GM23338 (cell line): ENCODE measurements at regions not wholly inside any gene's neighbourhood (a gene's known extent, or its start where the extent isn't known, plus 50 kb on each side); places are given as distances from the start of the nearest gene placed in this dataset.

Experiments used
- ATAC-seq: fragments of 200-7000 bp; cut with Tn5 transposase; 3 replicates; pipeline ENCODE4 v1.9.1; 2020
- DNase-seq: peaks from one replicate; pipeline ENCODE4 v3.0.0-alpha.2; 2015; ENCODE audit warnings: low spot score
- H2AFZ ChIP-seq: fragments of 200-600 bp; sonication (generic); 2 replicates; pipeline ENCODE4 v1.8.0; 2016; ENCODE audit warnings: antibody characterized with exemption, mild to moderate bottlenecking, moderate library complexity
- H3F3A ChIP-seq: fragments of 200-600 bp; sonication (generic); replicated peaks from 2 replicates; pipeline ENCODE4 v1.8.0; 2017; ENCODE audit warnings: antibody characterized with exemption, mixed run types, low read depth
- H3K27ac ChIP-seq: fragments of 200-600 bp; sonication (generic); 2 replicates; pipeline ENCODE4 v1.6.1; 2016; ENCODE audit warnings: low read depth
- H3K27me3 ChIP-seq: fragments of 200-600 bp; sonication (generic); 2 replicates; pipeline ENCODE4 v1.8.0; 2016; ENCODE audit warnings: mild to moderate bottlenecking, mixed run types, moderate library complexity; ENCODE audit not compliant: insufficient read depth
- H3K36me3 ChIP-seq: fragments of 200-600 bp; sonication (generic); 2 replicates; pipeline ENCODE4 v1.8.0; 2016; ENCODE audit warnings: mild to moderate bottlenecking; ENCODE audit not compliant: insufficient read depth
- H3K4me1 ChIP-seq: fragments of 200-600 bp; sonication (generic); 2 replicates; pipeline ENCODE4 v1.8.0; 2016; ENCODE audit warnings: mild to moderate bottlenecking, moderate library complexity; ENCODE audit not compliant: insufficient read depth
- H3K4me2 ChIP-seq: fragments of 200-600 bp; sonication (generic); 2 replicates; pipeline ENCODE4 v1.7.1; 2017; ENCODE audit warnings: mixed run types
- H3K4me3 ChIP-seq: fragments of 200-600 bp; sonication (generic); 2 replicates; pipeline ENCODE4 v1.6.1; 2016; ENCODE audit warnings: mixed run types
- H3K79me2 ChIP-seq: fragments of 200-600 bp; sonication (generic); replicated peaks from 2 replicates; pipeline ENCODE4 v1.8.0; 2017; ENCODE audit warnings: mild to moderate bottlenecking; ENCODE audit not compliant: insufficient read depth
- H3K9me2 ChIP-seq: fragments of 200-600 bp; sonication (generic); 2 replicates; pipeline ENCODE4 v1.8.0; 2017; ENCODE audit not compliant: insufficient read depth
- H4K20me1 ChIP-seq: fragments of 200-600 bp; sonication (generic); replicated peaks from 2 replicates; pipeline ENCODE4 v1.8.0; 2017; ENCODE audit warnings: mild to moderate bottlenecking; ENCODE audit not compliant: insufficient read depth
- H3K27ac Mint-ChIP-seq: 2 replicates; pipeline ENCODE4 v1.8.0; 2020; ENCODE audit warnings: inconsistent platforms, mild to moderate bottlenecking, moderate library complexity, mixed read lengths
- H3K27me3 Mint-ChIP-seq: 3 replicates; pipeline ENCODE4 v1.8.0; 2022; ENCODE audit warnings: low read depth, mild to moderate bottlenecking, moderate library complexity, mixed read lengths, inconsistent platforms; ENCODE audit not compliant: insufficient read depth, poor library complexity
- H3K36me3 Mint-ChIP-seq: 3 replicates; pipeline ENCODE4 v1.8.0; 2021; ENCODE audit warnings: low read depth, mild to moderate bottlenecking, inconsistent platforms, moderate library complexity, mixed read lengths
- H3K4me1 Mint-ChIP-seq: 3 replicates; pipeline ENCODE4 v1.8.0; 2020; ENCODE audit warnings: mild to moderate bottlenecking, inconsistent platforms, mixed read lengths
- H3K4me3 Mint-ChIP-seq: 3 replicates; pipeline ENCODE4 v1.8.0; 2021; ENCODE audit warnings: moderate library complexity, mild to moderate bottlenecking, inconsistent platforms, mixed read lengths
- H3K9me3 Mint-ChIP-seq: 3 replicates; pipeline ENCODE4 v1.8.0; 2020; ENCODE audit warnings: moderate library complexity, mild to moderate bottlenecking, inconsistent platforms, mixed read lengths
- CREB1 ChIP-seq: fragments of 250-450 bp; sonication (Bioruptor Pico); IDR thresholded peaks from 2 replicates; pipeline ENCODE4 v1.5.0; 2020; ENCODE audit warnings: low read depth, mild to moderate bottlenecking, moderate library complexity
- CTCF ChIP-seq, 2 experiments: fragments of 200-600 bp in 1 of 2; sonication (generic) in 1 of 2; conservative IDR thresholded peaks; 2 replicates each; pipeline versions ENCODE4 v1.5.1 to v1.6.1; 2016 to 2017; ENCODE audit warnings: antibody characterized with exemption in 2 of 2, low read depth in 2 of 2, mild to moderate bottlenecking in 2 of 2, moderate library complexity in 1 of 2
- ETS1 ChIP-seq: IDR thresholded peaks from 2 replicates; pipeline ENCODE4 v1.6.1; 2016; ENCODE audit warnings: antibody characterized with exemption
- EZH2 ChIP-seq: fragments of 200-600 bp; sonication (generic); IDR thresholded peaks from one replicate; pipeline ENCODE4 v1.8.0; 2017; ENCODE audit warnings: antibody characterized with exemption, mild to moderate bottlenecking, low read depth; ENCODE audit not compliant: unreplicated experiment
- EZH2phosphoT487 ChIP-seq: fragments of 200-600 bp; sonication (generic); IDR thresholded peaks from one replicate; pipeline ENCODE4 v1.8.1; 2018; ENCODE audit warnings: antibody characterized with exemption; ENCODE audit not compliant: unreplicated experiment
- JUNB ChIP-seq: IDR thresholded peaks from one replicate; pipeline ENCODE4 v1.6.1; 2016; ENCODE audit warnings: antibody characterized with exemption; ENCODE audit not compliant: unreplicated experiment
- NANOG ChIP-seq: IDR thresholded peaks from 2 replicates; pipeline ENCODE4 v1.6.1; 2016; ENCODE audit warnings: antibody characterized with exemption, borderline replicate concordance
- POLR2AphosphoS5 ChIP-seq: IDR thresholded peaks from 2 replicates; pipeline ENCODE4 v1.6.1; 2016; ENCODE audit warnings: antibody characterized with exemption, low read depth
- REST ChIP-seq: IDR thresholded peaks from one replicate; pipeline ENCODE4 v1.6.1; 2018; ENCODE audit warnings: antibody characterized with exemption; ENCODE audit not compliant: unreplicated experiment
- STAT1 ChIP-seq: IDR thresholded peaks from one replicate; pipeline ENCODE4 v1.6.1; 2016; ENCODE audit warnings: antibody characterized with exemption; ENCODE audit not compliant: unreplicated experiment
- ZNF114 ChIP-seq: fragments of 250-450 bp; sonication (Bioruptor Pico); IDR thresholded peaks from 2 replicates; pipeline ENCODE4 v1.5.0; 2020; ENCODE audit warnings: mild to moderate bottlenecking, moderate library complexity
- ZNF331 ChIP-seq: fragments of 250-450 bp; sonication (Bioruptor Pico); IDR thresholded peaks from 2 replicates; pipeline ENCODE4 v1.5.0; 2020; ENCODE audit warnings: low read depth, mild to moderate bottlenecking, moderate library complexity

GRCh38 chr12:131315601-131316000 is 361.9 kb downstream of the ADGRD1 start:
- no peak overlapping the region for H3K4me2 ChIP-seq
- H3K36me3 Mint-ChIP-seq: peaks cover 25% of the 10 kb centered on the region
- H3K4me3 Mint-ChIP-seq: no peak overlapping the region
- H3F3A ChIP-seq: no peaks in the 10 kb centered on the region
- H3K36me3 ChIP-seq: no peaks in the 10 kb centered on the region; the same call in 1 of the 2 replicates
- peaks cover 17% of the 10 kb centered on the region for H3K4me1 Mint-ChIP-seq
- no peaks in the 10 kb centered on the region for H3K27me3 ChIP-seq
- peaks cover 5% of the 10 kb centered on the region for H3K4me1 ChIP-seq
- H3K79me2 ChIP-seq: no peaks in the 10 kb centered on the region
- no peak overlapping the region for H3K27ac Mint-ChIP-seq
- no peak overlapping the region for H3K27ac ChIP-seq
- no peak overlapping the region for H2AFZ ChIP-seq
- no peak for ATAC-seq
- no peak overlapping the region for H3K4me3 ChIP-seq
- peaks cover 8% of the 10 kb centered on the region; the same call in 1 of the 2 replicates for H3K9me2 ChIP-seq
- DNase-seq: no peak
- TF ChIP-seq ETS1 (no peak), CTCF (conservative IDR thresholded peaks at IDR 0.05; ENCODE audit: low read depth in 2 of 2) (peak; percentile 12 to 50; a peak in 2 of 4 replicates)
- H4K20me1 ChIP-seq: no peaks in the 10 kb centered on the region
- peaks cover 61% of the 10 kb centered on the region for H3K9me3 Mint-ChIP-seq
- peaks cover 5% of the 10 kb centered on the region for H3K27me3 Mint-ChIP-seq

- Mint-ChIP-seq H3K4me1 (peaks cover 15% of the 10 kb centered on the region), H3K36me3 (peaks cover 25% of the 10 kb centered on the region), H3K4me3 (no peak overlapping the region), H3K27ac (no peak overlapping the region), H3K27me3 (peaks cover 5% of the 10 kb centered on the region), H3K9me3 (peaks cover 64% of the 10 kb centered on the region)
- H4K20me1 ChIP-seq: no peaks in the 10 kb centered on the region
- H3K4me1 ChIP-seq: peaks cover 5% of the 10 kb centered on the region
- no peaks in the 10 kb centered on the region for H3K27me3 ChIP-seq
- H3K9me2 ChIP-seq: peaks cover 8% of the 10 kb centered on the region; the same call in 1 of the 2 replicates
- no peaks in the 10 kb centered on the region for H3F3A ChIP-seq
- no peak overlapping the region for H3K4me3 ChIP-seq
- H3K36me3 ChIP-seq: peaks cover under 1% of the 10 kb centered on the region
- no peaks in the 10 kb centered on the region for H3K79me2 ChIP-seq
- no peak overlapping the region for H3K27ac ChIP-seq
- H3K4me2 ChIP-seq: no peak overlapping the region
- no peak for DNase-seq
- no peak overlapping the region for H2AFZ ChIP-seq
- ATAC-seq: no peak
- TF ChIP-seq NANOG (no peak), CTCF (conservative IDR thresholded peaks at IDR 0.05; ENCODE audit: low read depth in 2 of 2) (no peak), ZNF331 (no peak), EZH2phosphoT487 (no peak), CREB1 (no peak), POLR2AphosphoS5 (no peak), ETS1 (no peak), EZH2 (no peak), REST (no peak), ZNF114 (CRISPR knock-in tag) (no peak), STAT1 (no peak), JUNB (no peak)
These were observed 362.7 kb downstream of the ADGRD1 start for GRCh38 chr12:131316388-131316787.
